SK-N-SH treated with all-trans-retinoic acid at 6 μM for 48 hours (cell line): ENCODE measurements at regions not wholly inside any gene's neighbourhood (a gene's known extent, or its start where the extent isn't known, plus 50 kb on each side); places are given as distances from the start of the nearest gene placed in this dataset.

ENCODE experiments used
- ATAC-seq: fragments of 200-7000 bp; cut with Tn5 transposase; 3 replicates; pipeline ENCODE4 v1.9.1; 2020; ENCODE audit warnings: mild to moderate bottlenecking, moderate library complexity
- ARNTL ChIP-seq: fragments of 450-650 bp; formaldehyde crosslinking; IDR thresholded peaks from 2 replicates; pipeline ENCODE4 v1.5.0; 2020; ENCODE audit warnings: low read depth, mild to moderate bottlenecking, moderate library complexity, borderline replicate concordance
- BACH2 ChIP-seq: fragments of 250-450 bp; sonication (Bioruptor Pico); IDR thresholded peaks from 2 replicates; pipeline ENCODE4 v1.9.0; 2021; ENCODE audit warnings: mild to moderate bottlenecking, borderline replicate concordance
- CSDC2 ChIP-seq: fragments of 250-450 bp; sonication (Bioruptor Pico); IDR thresholded peaks from 2 replicates; pipeline ENCODE4 v1.5.0; 2020; ENCODE audit warnings: mild to moderate bottlenecking, moderate library complexity
- CSRNP3 ChIP-seq: fragments of 250-450 bp; sonication (Bioruptor Pico); IDR thresholded peaks from 2 replicates; pipeline ENCODE4 v1.5.1; 2021; ENCODE audit warnings: mild to moderate bottlenecking, moderate library complexity
- ESRRG ChIP-seq: fragments of 250-450 bp; sonication (Bioruptor Pico); IDR thresholded peaks from 2 replicates; pipeline ENCODE4 v1.6.1; 2021; ENCODE audit warnings: mild to moderate bottlenecking
- GLIS3 ChIP-seq: fragments of 250-450 bp; sonication (Bioruptor Pico); IDR thresholded peaks from 2 replicates; pipeline ENCODE4 v1.5.0; 2020; ENCODE audit warnings: mild to moderate bottlenecking, moderate library complexity
- ISL1 ChIP-seq: fragments of 250-450 bp; sonication (Bioruptor Pico); IDR thresholded peaks from 2 replicates; pipeline ENCODE4 v2.1.2; 2022; ENCODE audit warnings: mild to moderate bottlenecking, moderate library complexity
- OSR1 ChIP-seq: fragments of 250-450 bp; sonication (Bioruptor Pico); IDR thresholded peaks from 2 replicates; pipeline ENCODE4 v1.8.0; 2022; ENCODE audit warnings: moderate library complexity, mild to moderate bottlenecking, inconsistent platforms
- PPARA ChIP-seq: fragments of 250-450 bp; sonication (Bioruptor Pico); IDR thresholded peaks from 2 replicates; pipeline ENCODE4 v1.5.0; 2020; ENCODE audit warnings: mild to moderate bottlenecking, borderline replicate concordance
- RARB ChIP-seq: fragments of 250-450 bp; sonication (Bioruptor Pico); IDR thresholded peaks from 2 replicates; pipeline ENCODE4 v1.8.0; 2021; ENCODE audit warnings: mild to moderate bottlenecking, moderate library complexity
- SNAI2 ChIP-seq: fragments of 250-450 bp; sonication (Bioruptor Pico); IDR thresholded peaks from 2 replicates; pipeline ENCODE4 v1.5.0; 2020; ENCODE audit warnings: mild to moderate bottlenecking, moderate library complexity
- TCF4 ChIP-seq: fragments of 250-450 bp; sonication (Bioruptor Pico); IDR thresholded peaks from 2 replicates; pipeline ENCODE4 v1.8.0; 2021; ENCODE audit warnings: mild to moderate bottlenecking, moderate library complexity, borderline replicate concordance
- TOX ChIP-seq: fragments of 250-450 bp; sonication (Bioruptor Pico); IDR thresholded peaks from 2 replicates; pipeline ENCODE4 v1.8.0; 2021; ENCODE audit warnings: mild to moderate bottlenecking, moderate library complexity, borderline replicate concordance
- ZFP30 ChIP-seq: fragments of 450-650 bp; formaldehyde crosslinking; IDR thresholded peaks from 2 replicates; pipeline ENCODE4 v1.5.0; 2022; ENCODE audit warnings: mild to moderate bottlenecking, moderate library complexity
- ZNF565 ChIP-seq: fragments of 450-650 bp; formaldehyde crosslinking; conservative IDR thresholded peaks from 2 replicates; pipeline ENCODE4 v1.5.0; 2020; ENCODE audit warnings: low read depth, mild to moderate bottlenecking, moderate library complexity
- ZNF70 ChIP-seq: fragments of 450-650 bp; formaldehyde crosslinking; IDR thresholded peaks from 2 replicates; pipeline ENCODE4 v1.5.0; 2020; ENCODE audit warnings: mild to moderate bottlenecking, moderate library complexity
- ZNF8 ChIP-seq: fragments of 450-650 bp; formaldehyde crosslinking; IDR thresholded peaks from 2 replicates; pipeline ENCODE4 v1.5.0; 2020; ENCODE audit warnings: mild to moderate bottlenecking, moderate library complexity
- TF ChIP-seq, protein P1 (sequence below): fragments of 250-450 bp; sonication (Bioruptor Pico); IDR thresholded peaks from 2 replicates; pipeline ENCODE4 v1.5.1; 2020; ENCODE audit warnings: low read depth, mild to moderate bottlenecking, moderate library complexity
- TF ChIP-seq, protein P2 (sequence below): fragments of 250-450 bp; sonication (Bioruptor Pico); IDR thresholded peaks from 2 replicates; pipeline ENCODE4 v1.8.0; 2020; ENCODE audit warnings: mild to moderate bottlenecking, moderate library complexity, borderline replicate concordance
- TF ChIP-seq, protein P3 (sequence below): fragments of 250-450 bp; sonication (Bioruptor Pico); IDR thresholded peaks from 2 replicates; pipeline ENCODE4 v1.5.0; 2020; ENCODE audit warnings: mild to moderate bottlenecking, moderate library complexity

- ATAC-seq, result no peak
Measured at GRCh38 chr14:81723956-81724355, 190.3 kb upstream of the SEL1L start.

GRCh38 chr14:81727218-81727617 lies 193.6 kb upstream of the SEL1L start:
- no peak for TF ChIP-seq ZFP30 (CRISPR knock-in tag)
- no peak for TF ChIP-seq CSRNP3 (CRISPR knock-in tag)
- no peak for TF ChIP-seq OSR1
- no peak for TF ChIP-seq CSDC2 (CRISPR knock-in tag)
- no peak for TF ChIP-seq TCF4 (CRISPR knock-in tag)
- TF ChIP-seq, protein P1, sequence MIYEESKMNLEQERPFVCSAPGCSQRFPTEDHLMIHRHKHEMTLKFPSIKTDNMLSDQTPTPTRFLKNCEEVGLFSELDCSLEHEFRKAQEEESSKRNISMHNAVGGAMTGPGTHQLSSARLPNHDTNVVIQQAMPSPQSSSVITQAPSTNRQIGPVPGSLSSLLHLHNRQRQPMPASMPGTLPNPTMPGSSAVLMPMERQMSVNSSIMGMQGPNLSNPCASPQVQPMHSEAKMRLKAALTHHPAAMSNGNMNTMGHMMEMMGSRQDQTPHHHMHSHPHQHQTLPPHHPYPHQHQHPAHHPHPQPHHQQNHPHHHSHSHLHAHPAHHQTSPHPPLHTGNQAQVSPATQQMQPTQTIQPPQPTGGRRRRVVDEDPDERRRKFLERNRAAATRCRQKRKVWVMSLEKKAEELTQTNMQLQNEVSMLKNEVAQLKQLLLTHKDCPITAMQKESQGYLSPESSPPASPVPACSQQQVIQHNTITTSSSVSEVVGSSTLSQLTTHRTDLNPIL, result no peak
- no peak for TF ChIP-seq ESRRG (CRISPR knock-in tag)
- no peak for TF ChIP-seq BACH2 (CRISPR knock-in tag)
- TF ChIP-seq ISL1 (CRISPR knock-in tag), result no peak
- no peak for TF ChIP-seq RARB
- TF ChIP-seq PPARA (CRISPR knock-in tag), result no peak
- no peak for TF ChIP-seq ZNF8 (CRISPR knock-in tag)
- TF ChIP-seq, protein P2, sequence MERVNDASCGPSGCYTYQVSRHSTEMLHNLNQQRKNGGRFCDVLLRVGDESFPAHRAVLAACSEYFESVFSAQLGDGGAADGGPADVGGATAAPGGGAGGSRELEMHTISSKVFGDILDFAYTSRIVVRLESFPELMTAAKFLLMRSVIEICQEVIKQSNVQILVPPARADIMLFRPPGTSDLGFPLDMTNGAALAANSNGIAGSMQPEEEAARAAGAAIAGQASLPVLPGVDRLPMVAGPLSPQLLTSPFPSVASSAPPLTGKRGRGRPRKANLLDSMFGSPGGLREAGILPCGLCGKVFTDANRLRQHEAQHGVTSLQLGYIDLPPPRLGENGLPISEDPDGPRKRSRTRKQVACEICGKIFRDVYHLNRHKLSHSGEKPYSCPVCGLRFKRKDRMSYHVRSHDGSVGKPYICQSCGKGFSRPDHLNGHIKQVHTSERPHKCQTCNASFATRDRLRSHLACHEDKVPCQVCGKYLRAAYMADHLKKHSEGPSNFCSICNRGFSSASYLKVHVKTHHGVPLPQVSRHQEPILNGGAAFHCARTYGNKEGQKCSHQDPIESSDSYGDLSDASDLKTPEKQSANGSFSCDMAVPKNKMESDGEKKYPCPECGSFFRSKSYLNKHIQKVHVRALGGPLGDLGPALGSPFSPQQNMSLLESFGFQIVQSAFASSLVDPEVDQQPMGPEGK (CRISPR knock-in tag), result no peak
- TF ChIP-seq ZNF565 (CRISPR knock-in tag), result no peak
- no peak for TF ChIP-seq GLIS3 (CRISPR knock-in tag)

More at GRCh38 chr14:81723956-81724355, 190.3 kb upstream of the SEL1L start:
- TF ChIP-seq OSR1 (no peak), TOX (CRISPR knock-in tag) (no peak), PPARA (CRISPR knock-in tag) (no peak), ZFP30 (CRISPR knock-in tag) (no peak), ZNF70 (no peak), ARNTL (CRISPR knock-in tag) (no peak), CSDC2 (CRISPR knock-in tag) (no peak), TCF4 (CRISPR knock-in tag) (no peak), ZNF565 (CRISPR knock-in tag) (no peak), SNAI2 (no peak), ESRRG (CRISPR knock-in tag) (no peak), GLIS3 (CRISPR knock-in tag) (no peak)
- TF ChIP-seq, protein P2 (CRISPR knock-in tag), result no peak
- TF ChIP-seq, protein P1, result no peak
- TF ChIP-seq, protein P3, sequence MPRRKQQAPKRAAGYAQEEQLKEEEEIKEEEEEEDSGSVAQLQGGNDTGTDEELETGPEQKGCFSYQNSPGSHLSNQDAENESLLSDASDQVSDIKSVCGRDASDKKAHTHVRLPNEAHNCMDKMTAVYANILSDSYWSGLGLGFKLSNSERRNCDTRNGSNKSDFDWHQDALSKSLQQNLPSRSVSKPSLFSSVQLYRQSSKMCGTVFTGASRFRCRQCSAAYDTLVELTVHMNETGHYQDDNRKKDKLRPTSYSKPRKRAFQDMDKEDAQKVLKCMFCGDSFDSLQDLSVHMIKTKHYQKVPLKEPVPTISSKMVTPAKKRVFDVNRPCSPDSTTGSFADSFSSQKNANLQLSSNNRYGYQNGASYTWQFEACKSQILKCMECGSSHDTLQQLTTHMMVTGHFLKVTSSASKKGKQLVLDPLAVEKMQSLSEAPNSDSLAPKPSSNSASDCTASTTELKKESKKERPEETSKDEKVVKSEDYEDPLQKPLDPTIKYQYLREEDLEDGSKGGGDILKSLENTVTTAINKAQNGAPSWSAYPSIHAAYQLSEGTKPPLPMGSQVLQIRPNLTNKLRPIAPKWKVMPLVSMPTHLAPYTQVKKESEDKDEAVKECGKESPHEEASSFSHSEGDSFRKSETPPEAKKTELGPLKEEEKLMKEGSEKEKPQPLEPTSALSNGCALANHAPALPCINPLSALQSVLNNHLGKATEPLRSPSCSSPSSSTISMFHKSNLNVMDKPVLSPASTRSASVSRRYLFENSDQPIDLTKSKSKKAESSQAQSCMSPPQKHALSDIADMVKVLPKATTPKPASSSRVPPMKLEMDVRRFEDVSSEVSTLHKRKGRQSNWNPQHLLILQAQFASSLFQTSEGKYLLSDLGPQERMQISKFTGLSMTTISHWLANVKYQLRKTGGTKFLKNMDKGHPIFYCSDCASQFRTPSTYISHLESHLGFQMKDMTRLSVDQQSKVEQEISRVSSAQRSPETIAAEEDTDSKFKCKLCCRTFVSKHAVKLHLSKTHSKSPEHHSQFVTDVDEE (CRISPR knock-in tag), result no peak

More at GRCh38 chr14:81727218-81727617, 193.6 kb upstream of the SEL1L start:
- ATAC-seq, result no peak
